HEK293 (cell line): ENCODE measurements at regions not wholly inside any gene's neighbourhood (a gene's known extent, or its start where the extent isn't known, plus 50 kb on each side); places are given as distances from the start of the nearest gene placed in this dataset.

Experiments
- CTCF ChIA-PET: fragments of 350-600 bp; formaldehyde crosslinking; extraction: SDS; loops from one replicate; lab custom pipeline; 2021; ENCODE audit warnings: antibody characterized with exemption; lab: Yijun Ruan, JAX
- POLR2A ChIA-PET: fragments of 300-600 bp; formaldehyde crosslinking; extraction: SDS; loops from one replicate; lab custom pipeline; 2020; ENCODE audit warnings: antibody characterized with exemption, inconsistent platforms; lab: Yijun Ruan, JAX
- H3K27ac ChIP-seq: fragments of 200-500 bp; sonication (Bioruptor generic); 2 replicates; pipeline ENCODE4 v1.5.1; 2014; ENCODE audit warnings: low read depth, low read length, control low read depth, inconsistent platforms; ENCODE audit errors: extremely low read depth
- H3K36me3 ChIP-seq, 2 experiments: fragments of 200-500 bp in 1 of 2; sonication (Bioruptor generic) in 1 of 2; 1 replicate in 1 of 2; 2 replicates in 1 of 2; pipeline ENCODE4 v1.5.1; 2014 to 2017; ENCODE audit warnings: inconsistent platforms in 2 of 2, low read length in 2 of 2; ENCODE audit not compliant: control insufficient read depth in 2 of 2, insufficient read depth in 1 of 2
- H3K4me1 ChIP-seq: fragments of 200-500 bp; sonication (Bioruptor generic); 2 replicates; pipeline ENCODE4 v1.5.1; 2014; ENCODE audit warnings: mild to moderate bottlenecking, low read length, inconsistent platforms; ENCODE audit not compliant: control insufficient read depth, insufficient read depth
- H3K4me3 ChIP-seq: 2 replicates; pipeline ENCODE4 v1.5.1; 2011; ENCODE audit warnings: low read depth, mild to moderate bottlenecking, control low read depth, low read length, moderate library complexity
- H3K9me3 ChIP-seq: fragments of 200-500 bp; sonication (Bioruptor generic); 2 replicates; pipeline ENCODE4 v1.5.1; 2014; ENCODE audit warnings: low read depth, low read length, inconsistent platforms; ENCODE audit not compliant: control insufficient read depth, insufficient read depth
- HOXA7 ChIP-seq: sonication (generic); formaldehyde crosslinking; IDR thresholded peaks from 2 replicates; pipeline ENCODE4 v1.8.1; 2022; ENCODE audit warnings: missing genetic modification reagents, borderline replicate concordance
- IKZF3 ChIP-seq: fragments of 450-650 bp; IDR thresholded peaks from 2 replicates; pipeline ENCODE4 v1.5.0; 2018; ENCODE audit warnings: missing biosample characterization, mild to moderate bottlenecking, missing genetic modification characterization, moderate library complexity
- KLF1 ChIP-seq: fragments of 450-650 bp; formaldehyde crosslinking; IDR thresholded peaks from 2 replicates; pipeline ENCODE4 v1.5.1; 2016; ENCODE audit warnings: missing biosample characterization, missing genetic modification characterization
- MEIS1 ChIP-seq: sonication (generic); formaldehyde crosslinking; IDR thresholded peaks from 2 replicates; pipeline ENCODE4 v1.8.1; 2022; ENCODE audit warnings: missing genetic modification reagents, mild to moderate bottlenecking, borderline replicate concordance
- MYNN ChIP-seq: fragments of 450-650 bp; formaldehyde crosslinking; IDR thresholded peaks from 2 replicates; pipeline ENCODE4 v1.5.1; 2016; ENCODE audit warnings: missing biosample characterization, missing genetic modification characterization, borderline replicate concordance
- SALL2 ChIP-seq: fragments of 450-650 bp; formaldehyde crosslinking; IDR thresholded peaks from 2 replicates; pipeline ENCODE4 v1.5.0; 2017; ENCODE audit warnings: missing biosample characterization, mild to moderate bottlenecking, missing genetic modification characterization, borderline replicate concordance
- SP3 ChIP-seq: fragments of 450-650 bp; formaldehyde crosslinking; IDR thresholded peaks from 2 replicates; pipeline ENCODE4 v1.5.1; 2016; ENCODE audit warnings: missing biosample characterization, missing genetic modification characterization
- TRIM28 ChIP-seq: IDR thresholded peaks from 2 replicates; pipeline ENCODE4 v1.6.1; 2011; ENCODE audit warnings: low read length, control low read depth, borderline replicate concordance
- ZBTB1 ChIP-seq: fragments of 450-650 bp; formaldehyde crosslinking; IDR thresholded peaks from 2 replicates; pipeline ENCODE4 v1.5.1; 2016; ENCODE audit warnings: missing biosample characterization, missing genetic modification characterization
- ZFP3 ChIP-seq: fragments of 450-650 bp; formaldehyde crosslinking; IDR thresholded peaks from 2 replicates; pipeline ENCODE4 v1.5.1; 2016; ENCODE audit warnings: low read depth, missing biosample characterization, missing genetic modification characterization
- ZNF133 ChIP-seq: fragments of 450-650 bp; formaldehyde crosslinking; IDR thresholded peaks from 2 replicates; pipeline ENCODE4 v1.5.1; 2016; ENCODE audit warnings: missing biosample characterization, missing genetic modification characterization
- ZNF174 ChIP-seq: fragments of 450-650 bp; formaldehyde crosslinking; IDR thresholded peaks from 2 replicates; pipeline ENCODE4 v1.5.0; 2017; ENCODE audit warnings: missing biosample characterization, mild to moderate bottlenecking, missing genetic modification characterization
- ZNF2 ChIP-seq: fragments of 450-650 bp; formaldehyde crosslinking; IDR thresholded peaks from 2 replicates; pipeline ENCODE4 v1.5.1; 2016; ENCODE audit warnings: missing biosample characterization, missing genetic modification characterization
- ZNF266 ChIP-seq: fragments of 450-650 bp; formaldehyde crosslinking; IDR thresholded peaks from 2 replicates; pipeline ENCODE4 v1.5.1; 2016; ENCODE audit warnings: missing biosample characterization, missing genetic modification characterization, low read depth
- ZNF274 ChIP-seq, 2 experiments: fragments of 200-500 bp in 1 of 2; fragments of 450-650 bp in 1 of 2; sonication (Bioruptor generic) in 1 of 2; formaldehyde crosslinking in 1 of 2; IDR thresholded peaks; 2 replicates each; pipeline versions ENCODE4 v1.5.1 to v1.6.1; 2014 to 2016; ENCODE audit warnings: borderline replicate concordance in 1 of 2, inconsistent platforms in 1 of 2, low read length in 1 of 2, missing biosample characterization in 1 of 2, missing genetic modification characterization in 1 of 2
- ZNF404 ChIP-seq: fragments of 450-650 bp; formaldehyde crosslinking; IDR thresholded peaks from 2 replicates; pipeline ENCODE4 v1.5.1; 2017; ENCODE audit warnings: missing biosample characterization, missing genetic modification characterization
- ZNF529 ChIP-seq: fragments of 450-650 bp; formaldehyde crosslinking; IDR thresholded peaks from 2 replicates; pipeline ENCODE4 v1.5.1; 2017; ENCODE audit warnings: missing genetic modification characterization, missing biosample characterization; ENCODE audit not compliant: insufficient replicate concordance
- ZNF621 ChIP-seq: fragments of 450-650 bp; formaldehyde crosslinking; IDR thresholded peaks from 2 replicates; pipeline ENCODE4 v1.5.1; 2017; ENCODE audit warnings: missing biosample characterization, missing genetic modification characterization
- ZNF623 ChIP-seq: fragments of 450-650 bp; formaldehyde crosslinking; IDR thresholded peaks from 2 replicates; pipeline ENCODE4 v1.5.1; 2016; ENCODE audit warnings: missing biosample characterization, missing genetic modification characterization
- ZNF629 ChIP-seq: fragments of 450-650 bp; formaldehyde crosslinking; IDR thresholded peaks from 2 replicates; pipeline ENCODE4 v1.5.1; 2017; ENCODE audit warnings: missing biosample characterization, missing genetic modification characterization
- ZNF701 ChIP-seq: fragments of 450-650 bp; formaldehyde crosslinking; IDR thresholded peaks from 2 replicates; pipeline ENCODE4 v1.5.1; 2016; ENCODE audit warnings: missing biosample characterization, missing genetic modification characterization
- ZSCAN16 ChIP-seq: fragments of 450-650 bp; formaldehyde crosslinking; IDR thresholded peaks from 2 replicates; pipeline ENCODE4 v1.5.1; 2016; ENCODE audit warnings: missing biosample characterization, missing genetic modification characterization
- ZSCAN30 ChIP-seq: fragments of 450-650 bp; IDR thresholded peaks from 2 replicates; pipeline ENCODE4 v1.5.1; 2018; ENCODE audit warnings: missing biosample characterization, mild to moderate bottlenecking, missing genetic modification characterization, moderate library complexity
- TF ChIP-seq, protein P1 (sequence below): fragments of 450-650 bp; formaldehyde crosslinking; IDR thresholded peaks from 2 replicates; pipeline ENCODE4 v1.5.1; 2016; ENCODE audit warnings: missing biosample characterization, missing genetic modification characterization
- TF ChIP-seq, protein P2 (sequence below): fragments of 450-650 bp; formaldehyde crosslinking; IDR thresholded peaks from 2 replicates; pipeline ENCODE4 v1.5.1; 2016; ENCODE audit warnings: missing biosample characterization, missing genetic modification characterization
- TF ChIP-seq, protein P3 (sequence below): fragments of 450-650 bp; formaldehyde crosslinking; IDR thresholded peaks from 2 replicates; pipeline ENCODE4 v1.5.1; 2017; ENCODE audit warnings: missing biosample characterization, missing genetic modification characterization
- TF ChIP-seq, protein P4 (sequence below): fragments of 450-650 bp; formaldehyde crosslinking; IDR thresholded peaks from 2 replicates; pipeline ENCODE4 v1.5.1; 2016; ENCODE audit warnings: missing biosample characterization, missing genetic modification characterization

DNA sequence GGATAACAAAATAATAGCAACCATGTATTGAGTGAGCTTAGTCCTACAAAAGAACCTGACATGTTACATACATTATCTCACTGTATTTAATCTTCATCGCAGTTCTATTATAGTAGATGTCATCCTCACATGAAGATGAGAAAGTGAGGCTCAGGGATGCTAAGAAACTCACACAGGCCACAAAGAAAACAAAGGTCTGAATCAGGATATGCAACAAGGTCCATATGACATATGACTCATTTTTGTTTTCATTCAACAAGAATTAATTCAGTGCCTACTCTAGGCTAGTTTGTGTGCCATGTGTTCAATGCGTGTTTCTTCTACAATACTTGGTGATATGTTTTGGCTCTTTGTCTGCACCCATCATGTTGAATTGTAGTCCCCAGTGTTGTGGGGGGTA is 219.7 kb upstream of the EPHA4 start (continued):
- no peak for TF ChIP-seq ZSCAN16
- TF ChIP-seq ZNF174 (tag by site-specific recombination) = no peak

DNA sequence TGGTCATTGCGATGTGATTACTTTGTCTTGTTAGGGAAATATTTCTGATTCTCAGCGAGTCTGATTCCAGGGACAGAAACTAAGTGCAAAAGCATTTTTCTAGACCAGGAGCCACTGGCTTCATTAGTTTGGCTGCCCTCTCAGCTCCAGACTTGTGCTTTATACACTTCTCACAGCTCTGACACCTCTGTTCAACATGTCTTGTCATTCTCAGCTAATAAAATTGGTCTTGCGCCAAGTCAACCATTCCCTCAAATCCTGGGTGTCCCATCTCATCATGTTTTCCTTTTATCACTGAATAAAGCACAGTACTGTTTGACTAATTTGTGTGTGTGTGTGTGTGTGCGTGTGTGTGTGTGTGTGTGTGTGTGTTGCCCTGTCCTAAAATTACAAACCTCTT is 215.5 kb upstream of the EPHA4 start:
- H3K27ac ChIP-seq = no peak overlapping the region
- no peak for TF ChIP-seq ZNF629
- TF ChIP-seq, protein P1, sequence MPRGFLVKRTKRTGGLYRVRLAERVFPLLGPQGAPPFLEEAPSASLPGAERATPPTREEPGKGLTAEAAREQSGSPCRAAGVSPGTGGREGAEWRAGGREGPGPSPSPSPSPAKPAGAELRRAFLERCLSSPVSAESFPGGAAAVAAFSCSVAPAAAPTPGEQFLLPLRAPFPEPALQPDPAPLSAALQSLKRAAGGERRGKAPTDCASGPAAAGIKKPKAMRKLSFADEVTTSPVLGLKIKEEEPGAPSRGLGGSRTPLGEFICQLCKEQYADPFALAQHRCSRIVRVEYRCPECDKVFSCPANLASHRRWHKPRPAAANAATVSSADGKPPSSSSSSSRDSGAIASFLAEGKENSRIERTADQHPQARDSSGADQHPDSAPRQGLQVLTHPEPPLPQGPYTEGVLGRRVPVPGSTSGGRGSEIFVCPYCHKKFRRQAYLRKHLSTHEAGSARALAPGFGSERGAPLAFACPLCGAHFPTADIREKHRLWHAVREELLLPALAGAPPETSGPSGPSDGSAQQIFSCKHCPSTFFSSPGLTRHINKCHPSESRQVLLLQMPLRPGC (tag by site-specific recombination) = no peak
- no peak for TF ChIP-seq ZBTB1 (tag by site-specific recombination)
- TF ChIP-seq MYNN (tag by site-specific recombination) = no peak
- no peak for TF ChIP-seq ZNF529 (tag by site-specific recombination)
- no peak for TF ChIP-seq SALL2 (tag by site-specific recombination)
- TF ChIP-seq ZNF266 (tag by site-specific recombination) = no peak
- TF ChIP-seq MEIS1 (CRISPR knock-in tag) = no peak
- TF ChIP-seq HOXA7 (CRISPR knock-in tag) = no peak
- no peak for TF ChIP-seq IKZF3
- no peak for TF ChIP-seq ZNF404 (tag by site-specific recombination)
- TF ChIP-seq, protein P2, sequence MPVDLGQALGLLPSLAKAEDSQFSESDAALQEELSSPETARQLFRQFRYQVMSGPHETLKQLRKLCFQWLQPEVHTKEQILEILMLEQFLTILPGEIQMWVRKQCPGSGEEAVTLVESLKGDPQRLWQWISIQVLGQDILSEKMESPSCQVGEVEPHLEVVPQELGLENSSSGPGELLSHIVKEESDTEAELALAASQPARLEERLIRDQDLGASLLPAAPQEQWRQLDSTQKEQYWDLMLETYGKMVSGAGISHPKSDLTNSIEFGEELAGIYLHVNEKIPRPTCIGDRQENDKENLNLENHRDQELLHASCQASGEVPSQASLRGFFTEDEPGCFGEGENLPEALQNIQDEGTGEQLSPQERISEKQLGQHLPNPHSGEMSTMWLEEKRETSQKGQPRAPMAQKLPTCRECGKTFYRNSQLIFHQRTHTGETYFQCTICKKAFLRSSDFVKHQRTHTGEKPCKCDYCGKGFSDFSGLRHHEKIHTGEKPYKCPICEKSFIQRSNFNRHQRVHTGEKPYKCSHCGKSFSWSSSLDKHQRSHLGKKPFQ (tag by site-specific recombination) = no peak
- no peak for TF ChIP-seq SP3 (tag by site-specific recombination)
- TF ChIP-seq ZNF133 (tag by site-specific recombination) = no peak
- TF ChIP-seq ZNF274 (IDR thresholded peaks at IDR 0.05; ENCODE audit: low read length) = no peak
- TF ChIP-seq ZNF274 (tag by site-specific recombination; IDR thresholded peaks at IDR 0.05; ENCODE audit: borderline replicate concordance) = no peak
- TF ChIP-seq, all 188 proteins: peak for 0
- ChIA-PET POLR2A (no interaction called here), CTCF (interaction anchor here (0.6 to 1.7 kb wide), 3 partner anchors 11 to 698 kb away, joined by 3 to 4 read pairs (median 4); no protein-coding TSS in a partner anchor)
- Histone ChIP-seq H3K4me3 (no peak overlapping the region), H3K9me3 (no peaks in the 10 kb centered on the region), H3K4me1 (no peaks in the 10 kb centered on the region), H3K36me3 (no peaks in the 10 kb centered on the region)

DNA sequence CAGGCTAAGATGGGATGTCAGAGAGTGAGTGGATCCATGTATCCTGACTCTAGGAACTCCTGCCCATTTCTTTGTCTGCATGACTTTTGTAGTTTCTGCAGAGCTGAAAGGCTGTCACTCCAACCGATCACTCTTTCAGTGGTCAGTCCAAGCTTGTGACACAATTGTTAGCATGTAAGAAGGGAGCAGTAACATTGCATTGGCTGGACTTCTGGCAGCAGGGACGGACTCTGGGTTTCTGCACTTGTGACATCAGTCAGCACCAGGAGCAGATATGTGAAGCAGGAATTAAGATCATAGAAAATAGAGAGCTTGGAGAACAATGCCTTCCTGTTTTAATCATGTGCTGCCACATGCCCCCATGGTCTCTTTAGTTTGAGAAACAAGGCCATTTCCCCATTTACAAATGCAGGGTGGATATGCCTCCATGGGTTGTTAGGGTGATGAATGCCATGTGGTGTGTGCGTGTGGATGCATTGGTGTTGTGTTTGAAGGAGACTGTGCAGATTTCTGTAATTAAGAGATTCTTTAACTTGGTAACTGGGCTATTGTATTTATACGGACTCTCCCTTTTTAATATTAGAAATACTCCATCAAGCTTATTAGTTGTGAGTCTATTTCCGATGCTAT is 214.3 kb upstream of the EPHA4 start:
- no peak overlapping the region for H3K4me3 ChIP-seq
- no peaks in the 10 kb centered on the region for H3K9me3 ChIP-seq
- H3K27ac ChIP-seq = no peak overlapping the region
- CTCF ChIA-PET = interaction anchor here (1.7 kb wide), 1 partner anchor 9 kb away, joined by 3 read pairs; no protein-coding TSS in a partner anchor
- POLR2A ChIA-PET = no interaction called here
- no peaks in the 10 kb centered on the region for H3K36me3 ChIP-seq
- H3K4me1 ChIP-seq = no peaks in the 10 kb centered on the region
- TF ChIP-seq ZNF621 (tag by site-specific recombination) = no peak
- TF ChIP-seq MYNN (tag by site-specific recombination) = no peak
- TF ChIP-seq ZNF623 (tag by site-specific recombination) = no peak
- TF ChIP-seq ZNF2 = no peak
- TF ChIP-seq ZNF701 = no peak
- TF ChIP-seq KLF1 = no peak
- TF ChIP-seq IKZF3 = no peak
- no peak for TF ChIP-seq ZSCAN30 (tag by site-specific recombination)
- TF ChIP-seq, protein P3, sequence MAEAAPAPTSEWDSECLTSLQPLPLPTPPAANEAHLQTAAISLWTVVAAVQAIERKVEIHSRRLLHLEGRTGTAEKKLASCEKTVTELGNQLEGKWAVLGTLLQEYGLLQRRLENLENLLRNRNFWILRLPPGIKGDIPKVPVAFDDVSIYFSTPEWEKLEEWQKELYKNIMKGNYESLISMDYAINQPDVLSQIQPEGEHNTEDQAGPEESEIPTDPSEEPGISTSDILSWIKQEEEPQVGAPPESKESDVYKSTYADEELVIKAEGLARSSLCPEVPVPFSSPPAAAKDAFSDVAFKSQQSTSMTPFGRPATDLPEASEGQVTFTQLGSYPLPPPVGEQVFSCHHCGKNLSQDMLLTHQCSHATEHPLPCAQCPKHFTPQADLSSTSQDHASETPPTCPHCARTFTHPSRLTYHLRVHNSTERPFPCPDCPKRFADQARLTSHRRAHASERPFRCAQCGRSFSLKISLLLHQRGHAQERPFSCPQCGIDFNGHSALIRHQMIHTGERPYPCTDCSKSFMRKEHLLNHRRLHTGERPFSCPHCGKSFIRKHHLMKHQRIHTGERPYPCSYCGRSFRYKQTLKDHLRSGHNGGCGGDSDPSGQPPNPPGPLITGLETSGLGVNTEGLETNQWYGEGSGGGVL = no peak
- no peak for TF ChIP-seq TRIM28
- no peak for TF ChIP-seq ZFP3 (tag by site-specific recombination)
- TF ChIP-seq, protein P4, sequence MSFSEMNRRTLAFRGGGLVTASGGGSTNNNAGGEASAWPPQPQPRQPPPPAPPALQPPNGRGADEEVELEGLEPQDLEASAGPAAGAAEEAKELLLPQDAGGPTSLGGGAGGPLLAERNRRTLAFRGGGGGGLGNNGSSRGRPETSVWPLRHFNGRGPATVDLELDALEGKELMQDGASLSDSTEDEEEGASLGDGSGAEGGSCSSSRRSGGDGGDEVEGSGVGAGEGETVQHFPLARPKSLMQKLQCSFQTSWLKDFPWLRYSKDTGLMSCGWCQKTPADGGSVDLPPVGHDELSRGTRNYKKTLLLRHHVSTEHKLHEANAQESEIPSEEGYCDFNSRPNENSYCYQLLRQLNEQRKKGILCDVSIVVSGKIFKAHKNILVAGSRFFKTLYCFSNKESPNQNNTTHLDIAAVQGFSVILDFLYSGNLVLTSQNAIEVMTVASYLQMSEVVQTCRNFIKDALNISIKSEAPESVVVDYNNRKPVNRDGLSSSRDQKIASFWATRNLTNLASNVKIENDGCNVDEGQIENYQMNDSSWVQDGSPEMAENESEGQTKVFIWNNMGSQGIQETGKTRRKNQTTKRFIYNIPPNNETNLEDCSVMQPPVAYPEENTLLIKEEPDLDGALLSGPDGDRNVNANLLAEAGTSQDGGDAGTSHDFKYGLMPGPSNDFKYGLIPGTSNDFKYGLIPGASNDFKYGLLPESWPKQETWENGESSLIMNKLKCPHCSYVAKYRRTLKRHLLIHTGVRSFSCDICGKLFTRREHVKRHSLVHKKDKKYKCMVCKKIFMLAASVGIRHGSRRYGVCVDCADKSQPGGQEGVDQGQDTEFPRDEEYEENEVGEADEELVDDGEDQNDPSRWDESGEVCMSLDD = no peak
